HepG2 (cell line): ENCODE measurements at regions not wholly inside any gene's neighbourhood (a gene's known extent, or its start where the extent isn't known, plus 50 kb on each side); places are given as distances from the start of the nearest gene placed in this dataset.

Source experiments
- ATAC-seq: fragments of 200-7000 bp; cut with Tn5 transposase; 3 replicates; pipeline ENCODE4 v1.9.1; 2020; ENCODE audit warnings: mild to moderate bottlenecking, moderate library complexity
- BruUV-seq: library from RNA; stranded (reverse); fragments of 400-500 nt; replicated peaks from 2 replicates; lab custom pipeline; 2021; lab: Mats Ljungman, UMichigan
- CTCF ChIA-PET: fragments of 300-600 bp; formaldehyde crosslinking; extraction: SDS; loops from one replicate; lab custom pipeline; 2021; ENCODE audit warnings: low total read pairs, inconsistent platforms, low intra/inter-chr PET ratio; lab: Yijun Ruan, JAX
- POLR2A ChIA-PET: fragments of 350-600 bp; sonication (Branson Sonifier 250); formaldehyde crosslinking; loops from one replicate; lab custom pipeline; 2020; ENCODE audit warnings: antibody characterized with exemption, inconsistent platforms; lab: Yijun Ruan, JAX
- DNase-seq: peaks from one replicate; pipeline ENCODE4 v3.0.0-alpha.2; 2015; ENCODE audit warnings: low spot score
- FAIRE-seq: peaks from 3 replicates; lab custom pipeline; 2011; peaks lifted over from hg19 to GRCh38; lab: Jason Lieb, UNC
- H2AFZ ChIP-seq: one replicate; pipeline ENCODE4 v1.6.1; 2011; ENCODE audit warnings: low read length, inconsistent platforms
- H3K27ac ChIP-seq: fragments of 300-600 bp; 3 replicates; pipeline ENCODE4 v1.8.0; 2011; ENCODE audit warnings: mixed run types, mild to moderate bottlenecking, mixed read lengths, low read length, inconsistent platforms; ENCODE audit not compliant: insufficient read depth; ENCODE audit errors: extremely low read length
- H3K27me3 ChIP-seq, 2 experiments: fragments of 200-600 bp in 1 of 2; 2 replicates in 1 of 2; 3 replicates in 1 of 2; pipeline versions ENCODE4 v1.6.0 to v1.8.0; 2011; ENCODE audit warnings: low read length in 2 of 2, mild to moderate bottlenecking in 2 of 2, moderate library complexity in 2 of 2, inconsistent platforms in 1 of 2; ENCODE audit not compliant: insufficient read depth in 2 of 2, control insufficient read depth in 1 of 2
- H3K36me3 ChIP-seq, 2 experiments: fragments of 200-600 bp in 1 of 2; replicated peaks in 1 of 2; 2 replicates in 1 of 2; 3 replicates in 1 of 2; pipeline versions ENCODE4 v1.5.1 to v1.8.0; 2011; ENCODE audit warnings: low read length in 2 of 2, inconsistent platforms in 1 of 2; ENCODE audit not compliant: insufficient read depth in 2 of 2, control insufficient read depth in 1 of 2
- H3K4me1 ChIP-seq: 2 replicates; pipeline ENCODE4 v1.5.1; 2012; ENCODE audit warnings: low read length, inconsistent platforms; ENCODE audit not compliant: insufficient read depth
- H3K4me2 ChIP-seq: 2 replicates; pipeline ENCODE4 v1.6.0; 2011; ENCODE audit warnings: low read depth, low read length, inconsistent platforms
- H3K4me3 ChIP-seq, 3 experiments: fragments of 200-600 bp in 1 of 3; sonication (generic), shearing (Covaris generic) in 1 of 3; replicated peaks in 1 of 3; 2 replicates each; pipeline ENCODE4 v1.5.1; 2011 to 2016; ENCODE audit warnings: low read length in 3 of 3, inconsistent platforms in 2 of 3, low read depth in 2 of 3, mild to moderate bottlenecking in 2 of 3, control low read depth in 1 of 3, mixed read lengths in 1 of 3; ENCODE audit not compliant: insufficient read depth in 1 of 3
- H3K79me2 ChIP-seq: one replicate; pipeline ENCODE4 v1.6.1; 2011; ENCODE audit warnings: low read length, inconsistent platforms; ENCODE audit not compliant: insufficient read depth
- H3K9ac ChIP-seq: 2 replicates; pipeline ENCODE4 v1.6.0; 2011; ENCODE audit warnings: mild to moderate bottlenecking, low read depth, low read length, inconsistent platforms; ENCODE audit not compliant: insufficient read depth
- H3K9me3 ChIP-seq: 2 replicates; pipeline ENCODE4 v1.5.1; 2012; ENCODE audit warnings: mild to moderate bottlenecking, low read length
- H4K20me1 ChIP-seq: 2 replicates; pipeline ENCODE4 v1.6.0; 2011; ENCODE audit warnings: inconsistent platforms, mild to moderate bottlenecking, low read length, moderate library complexity; ENCODE audit not compliant: insufficient read depth
- ATF6 ChIP-seq: sonication (generic); formaldehyde crosslinking; conservative IDR thresholded peaks from 2 replicates; pipeline ENCODE4 v1.4.0; 2020; ENCODE audit warnings: missing genetic modification reagents
- CREM ChIP-seq, 2 experiments: sonication (generic) in 1 of 2; formaldehyde crosslinking in 1 of 2; IDR thresholded peaks; 2 replicates each; pipeline versions ENCODE4 v1.4.0 to v1.6.1; 2016 to 2020; ENCODE audit warnings: antibody characterized with exemption in 1 of 2, mild to moderate bottlenecking in 1 of 2, missing genetic modification reagents in 1 of 2
- DPF2 ChIP-seq: sonication (generic); formaldehyde crosslinking; IDR thresholded peaks from 2 replicates; pipeline ENCODE4 v1.4.0; 2020; ENCODE audit warnings: mild to moderate bottlenecking, low read depth, missing genetic modification reagents, borderline replicate concordance
- ESRRA ChIP-seq: sonication (generic); formaldehyde crosslinking; IDR thresholded peaks from 2 replicates; pipeline ENCODE4 v1.5.1; 2020; ENCODE audit warnings: mild to moderate bottlenecking, low read depth, missing genetic modification reagents
- ETV5 ChIP-seq: IDR thresholded peaks from 2 replicates; pipeline ENCODE4 v1.6.1; 2018; ENCODE audit warnings: missing biosample characterization, missing genetic modification reagents, inconsistent platforms, borderline replicate concordance
- KAT7 ChIP-seq: IDR thresholded peaks from 2 replicates; pipeline ENCODE4 v1.6.1; 2018; ENCODE audit warnings: borderline replicate concordance, missing compliant biosample characterization
- NFIC ChIP-seq: IDR thresholded peaks from 2 replicates; pipeline ENCODE4 v1.6.1; 2012; ENCODE audit warnings: mild to moderate bottlenecking, low read length, inconsistent platforms
- NRL ChIP-seq: sonication (generic); formaldehyde crosslinking; IDR thresholded peaks from 2 replicates; pipeline ENCODE4 v1.5.0; 2020; ENCODE audit warnings: missing genetic modification reagents, mild to moderate bottlenecking, moderate library complexity, borderline replicate concordance
- RERE ChIP-seq: IDR thresholded peaks from 2 replicates; pipeline ENCODE4 v1.6.1; 2016; ENCODE audit warnings: low read depth, missing genetic modification reagents, missing compliant biosample characterization
- RFXANK ChIP-seq: IDR thresholded peaks from 2 replicates; pipeline ENCODE4 v1.6.1; 2016
- ZFY ChIP-seq: sonication (generic); formaldehyde crosslinking; IDR thresholded peaks from 2 replicates; pipeline ENCODE4 v1.4.0; 2020; ENCODE audit warnings: missing genetic modification reagents
- ZNF275 ChIP-seq: sonication (generic); formaldehyde crosslinking; IDR thresholded peaks from 2 replicates; pipeline ENCODE4 v1.8.0; 2022; ENCODE audit warnings: missing genetic modification reagents, mild to moderate bottlenecking, inconsistent platforms, borderline replicate concordance
- WGBS: methylation state at CpG from one replicate; pipeline ENCODE4 v1.1.6; 2017; ENCODE audit warnings: low lambda C conversion rate; 5-methylcytosine and 5-hydroxymethylcytosine counted together
- in situ Hi-C: cut with HindIII; loops from 2 replicates; pipeline ENCODE4 v1.10.0; 2017; ENCODE audit warnings: low pct_unique_long_range_greater_than_20kb; ENCODE audit not compliant: extremely low pct_ligation_motif_present
- intact Hi-C: fragments of 100-400 bp; cut with micrococcal nuclease; formaldehyde crosslinking; loops from one replicate; pipeline ENCODE4 v1.10.0; 2022; ENCODE audit not compliant: unreplicated experiment
- TF ChIP-seq, protein P1 (sequence below): IDR thresholded peaks from 2 replicates; pipeline ENCODE4 v1.6.1; 2016

DNA sequence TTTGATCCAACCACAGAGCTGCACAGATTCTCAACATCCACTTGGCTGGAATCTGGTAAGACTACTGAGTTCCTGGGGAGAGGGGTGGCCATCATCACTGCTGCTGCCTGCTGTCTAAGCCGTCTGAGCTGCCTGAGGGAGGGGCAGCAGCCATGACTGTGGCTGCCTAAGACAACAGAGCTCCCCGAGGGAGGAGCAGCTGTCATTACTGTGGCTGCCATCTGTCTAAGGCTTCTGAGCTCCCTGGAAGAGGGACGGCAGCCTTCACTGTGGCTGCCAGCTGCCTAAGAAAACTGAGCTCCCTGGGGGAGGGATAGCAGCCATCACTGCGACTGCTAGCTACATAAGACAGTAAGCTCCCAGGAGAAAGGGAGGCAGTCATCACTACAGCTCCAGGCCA lies 584.4 kb downstream of the NR4A2 start (continued):
- TF ChIP-seq ZFY (CRISPR knock-in tag), result no peak
- no peak for TF ChIP-seq CREM (IDR thresholded peaks at IDR 0.05)
- no peak for TF ChIP-seq CREM (CRISPR knock-in tag; IDR thresholded peaks at IDR 0.05)
- TF ChIP-seq RERE (CRISPR knock-in tag), result no peak
- TF ChIP-seq ZNF275 (CRISPR knock-in tag), result no peak
- TF ChIP-seq, all 625 proteins: peak for 0

- no peak overlapping the region for H2AFZ ChIP-seq
- H3K27ac ChIP-seq, result no peak overlapping the region
- FAIRE-seq (no peak), ATAC-seq (no peak), DNase-seq (no peak)
- H3K4me3 ChIP-seq, result no peak overlapping the region
- CTCF ChIA-PET, result no interaction called here
- H3K36me3 ChIP-seq, result no peaks in the 10 kb centered on the region
- intact Hi-C loops, result no loop called here
- H3K79me2 ChIP-seq, result no peaks in the 10 kb centered on the region
- no peak overlapping the region for H3K9ac ChIP-seq
- no peaks in the 10 kb centered on the region for H4K20me1 ChIP-seq
- WGBS, result 40% methylated on average over 3 of the region's 3 CpGs
- no peaks in the 10 kb centered on the region for H3K4me1 ChIP-seq
- H3K9me3 ChIP-seq, result 0 out of 2 replicates have a peak, but pooled peaks cover 9% of the 10 kb centered on the region
- BruUV-seq, result no TSS peak
- no peaks in the 10 kb centered on the region for H3K27me3 ChIP-seq
- in situ Hi-C loops, result no loop called here
- H3K4me2 ChIP-seq, result no peak overlapping the region
- POLR2A ChIA-PET, result no interaction called here
- TF ChIP-seq NFIC (no peak), ATF6 (CRISPR knock-in tag) (no peak), NRL (CRISPR knock-in tag) (no peak), DPF2 (CRISPR knock-in tag) (no peak), ETV5 (no peak), RFXANK (no peak), KAT7 (CRISPR knock-in tag) (no peak), ESRRA (CRISPR knock-in tag) (no peak)
- TF ChIP-seq, protein P1, sequence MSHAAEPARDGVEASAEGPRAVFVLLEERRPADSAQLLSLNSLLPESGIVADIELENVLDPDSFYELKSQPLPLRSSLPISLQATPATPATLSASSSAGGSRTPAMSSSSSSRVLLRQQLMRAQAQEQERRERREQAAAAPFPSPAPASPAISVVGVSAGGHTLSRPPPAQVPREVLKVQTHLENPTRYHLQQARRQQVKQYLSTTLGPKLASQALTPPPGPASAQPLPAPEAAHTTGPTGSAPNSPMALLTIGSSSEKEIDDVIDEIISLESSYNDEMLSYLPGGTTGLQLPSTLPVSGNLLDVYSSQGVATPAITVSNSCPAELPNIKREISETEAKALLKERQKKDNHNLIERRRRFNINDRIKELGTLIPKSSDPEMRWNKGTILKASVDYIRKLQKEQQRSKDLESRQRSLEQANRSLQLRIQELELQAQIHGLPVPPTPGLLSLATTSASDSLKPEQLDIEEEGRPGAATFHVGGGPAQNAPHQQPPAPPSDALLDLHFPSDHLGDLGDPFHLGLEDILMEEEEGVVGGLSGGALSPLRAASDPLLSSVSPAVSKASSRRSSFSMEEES (CRISPR knock-in tag), result no peak
Observed at GRCh38 chr2:155747531-155747930, 585.0 kb downstream of the NR4A2 start.
